GM19468 (cell line): ENCODE measurements at regions not wholly inside any gene's neighbourhood (a gene's known extent, or its start where the extent isn't known, plus 50 kb on each side); places are given as distances from the start of the nearest gene placed in this dataset.

Experiments
- ATAC-seq: cut with Tn5 transposase; IDR thresholded peaks from one replicate; pipeline ENCODE4 v1.9.1; 2021; ENCODE audit warnings: mild to moderate bottlenecking, moderate library complexity, moderate number of reproducible peaks; ENCODE audit not compliant: unreplicated experiment; ENCODE audit errors: extremely low read depth

GRCh38 chr14:53696217-53696965, 260.2 kb downstream of the BMP4 start:
- ATAC-seq = no peak

DNA sequence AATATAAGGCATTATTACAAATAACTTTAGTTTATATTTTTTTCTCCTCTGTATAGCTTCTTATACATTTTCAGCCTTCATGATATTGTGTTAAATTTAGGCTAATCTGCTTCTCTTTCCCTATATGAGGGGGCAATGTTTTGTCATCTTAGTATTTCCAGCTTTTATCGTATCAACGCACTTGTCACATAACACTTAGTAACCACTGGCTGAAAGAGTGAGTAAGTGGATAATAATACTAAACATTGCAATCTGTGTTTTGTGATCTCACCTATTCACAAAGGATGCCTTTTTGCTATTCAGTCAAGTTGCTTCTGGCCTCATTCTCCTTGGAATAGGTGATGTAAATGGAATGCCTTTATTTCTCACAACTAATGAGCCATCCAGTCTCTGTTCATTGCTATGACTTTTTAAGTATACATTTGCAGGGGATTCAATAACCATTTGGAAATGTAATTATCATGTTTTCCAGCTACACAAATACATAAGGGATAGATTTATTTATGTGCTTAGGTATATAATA, 260.9 kb downstream of the BMP4 start:
- no peak for ATAC-seq

DNA sequence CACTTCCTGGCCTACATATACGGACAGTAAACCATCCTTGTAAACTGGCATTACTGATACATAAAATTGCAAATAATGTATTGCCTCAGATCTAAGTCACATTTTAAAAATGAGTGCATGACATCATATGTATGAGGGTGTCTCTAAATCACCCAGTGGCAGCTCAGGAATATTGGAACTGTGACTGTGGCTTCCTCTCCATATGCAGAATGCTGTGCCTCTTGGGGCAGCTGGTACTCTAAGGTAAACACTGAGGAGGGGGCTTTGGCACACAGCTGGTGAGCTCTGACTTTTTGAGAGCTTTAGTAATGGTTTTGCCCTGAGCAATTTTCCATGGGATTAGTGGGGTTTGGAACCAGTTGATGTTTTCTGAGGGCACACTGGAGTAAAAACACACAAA, 263.7 kb downstream of the BMP4 start:
- no peak for ATAC-seq

DNA sequence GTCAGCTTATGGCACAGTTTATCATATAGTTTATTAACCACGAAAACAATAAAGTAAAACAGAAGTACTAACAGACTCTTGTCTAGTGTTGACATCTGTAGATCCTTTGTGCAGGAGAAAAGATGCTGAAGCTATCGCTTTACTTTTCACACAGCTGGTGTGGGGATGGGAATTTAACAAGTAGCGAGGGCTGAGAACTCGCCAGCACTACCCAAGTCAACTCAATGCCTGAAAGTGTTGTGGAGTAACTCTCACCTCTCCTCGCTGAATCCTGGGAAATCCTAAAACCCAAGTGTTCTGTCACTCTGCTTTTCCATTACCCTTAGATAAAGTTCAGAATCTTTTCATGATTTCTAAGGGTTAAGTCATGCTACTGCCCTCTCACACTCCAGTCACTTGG, 264.2 kb downstream of the BMP4 start:
- ATAC-seq = no peak

DNA sequence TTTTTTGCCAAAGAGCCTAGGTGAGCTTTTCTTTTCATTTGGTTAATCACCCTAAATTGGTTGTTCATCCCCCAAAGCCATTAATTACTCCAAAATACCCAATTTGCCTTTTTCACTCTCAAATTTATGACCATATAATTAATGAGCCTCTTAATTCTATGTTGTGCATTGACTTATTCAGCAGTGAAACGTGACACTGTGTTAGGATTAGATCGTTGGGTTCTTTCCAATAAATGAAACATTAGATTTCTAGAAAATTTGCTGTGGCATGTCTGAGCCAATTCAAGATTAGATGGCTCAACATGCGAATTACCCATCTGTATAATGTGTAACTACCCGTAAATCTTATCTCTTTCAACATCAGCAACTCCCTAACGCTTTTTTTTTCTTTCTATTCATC, 273.4 kb downstream of the BMP4 start:
- no peak for ATAC-seq

GRCh38 chr14:53672526-53672925, 284.1 kb downstream of the BMP4 start:
- no peak for ATAC-seq

DNA sequence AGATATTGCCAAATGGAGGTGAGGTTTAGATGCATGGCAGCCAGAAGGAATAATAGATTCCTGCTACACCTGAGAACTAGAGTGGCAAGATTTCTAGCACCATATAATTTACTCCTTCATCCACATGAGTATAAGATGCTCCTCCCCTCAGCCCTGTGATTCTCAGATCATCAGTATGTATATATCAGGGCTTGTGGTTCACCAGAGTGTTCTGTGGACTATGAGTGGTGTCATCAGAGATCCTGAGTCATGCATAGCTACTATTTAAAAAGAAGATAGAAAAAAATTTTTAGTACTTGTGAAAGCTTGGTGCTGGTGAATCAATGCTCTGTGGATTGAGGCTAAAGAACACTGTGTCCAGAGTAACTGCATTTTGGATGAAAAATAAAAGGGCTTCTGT, 285.9 kb downstream of the BMP4 start:
- no peak for ATAC-seq

- no peak for ATAC-seq
Measured at GRCh38 chr14:53668897-53669296, 287.7 kb downstream of the BMP4 start.

GRCh38 chr14:53663709-53664108, 292.9 kb downstream of the BMP4 start:
- no peak for ATAC-seq

DNA sequence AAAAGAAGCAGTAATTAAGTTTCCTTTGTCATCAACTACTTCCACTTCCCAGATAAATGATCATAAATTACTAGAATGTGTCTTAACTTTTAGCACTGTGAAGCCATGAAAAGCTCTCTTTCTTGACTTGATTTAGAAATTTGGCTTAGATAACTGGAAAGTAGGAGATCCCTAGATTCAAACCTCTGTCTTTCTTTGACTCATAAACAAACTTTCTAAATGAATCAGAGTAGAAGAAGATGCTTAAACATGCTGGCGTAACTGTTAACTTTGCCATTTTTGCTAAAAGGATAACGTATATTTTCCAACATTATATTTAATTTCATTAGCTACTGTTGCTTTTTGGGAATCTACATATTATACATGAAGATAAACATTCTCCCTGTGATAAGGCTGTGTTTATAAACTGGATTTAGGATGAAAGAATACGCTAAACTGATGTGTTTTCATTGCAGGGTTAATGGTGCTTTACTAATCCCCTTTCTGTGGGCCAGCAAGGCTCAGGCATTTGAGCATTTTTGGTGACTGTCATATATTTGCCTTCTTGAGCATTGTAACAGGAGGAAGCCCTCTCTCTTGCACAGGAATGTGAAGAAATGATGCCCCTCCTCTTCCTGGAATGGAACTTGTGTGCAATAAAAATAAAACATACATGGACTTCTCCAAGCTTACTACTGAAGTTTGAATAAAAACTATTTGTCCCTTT, 301.4 kb downstream of the BMP4 start:
- ATAC-seq = no peak

GRCh38 chr14:53652068-53652467, 304.6 kb downstream of the BMP4 start:
- ATAC-seq = no peak

- ATAC-seq = no peak
Measured at GRCh38 chr14:53651096-53651740, 305.4 kb downstream of the BMP4 start.

GRCh38 chr14:53646925-53647324, 309.7 kb downstream of the BMP4 start:
- ATAC-seq = no peak

DNA sequence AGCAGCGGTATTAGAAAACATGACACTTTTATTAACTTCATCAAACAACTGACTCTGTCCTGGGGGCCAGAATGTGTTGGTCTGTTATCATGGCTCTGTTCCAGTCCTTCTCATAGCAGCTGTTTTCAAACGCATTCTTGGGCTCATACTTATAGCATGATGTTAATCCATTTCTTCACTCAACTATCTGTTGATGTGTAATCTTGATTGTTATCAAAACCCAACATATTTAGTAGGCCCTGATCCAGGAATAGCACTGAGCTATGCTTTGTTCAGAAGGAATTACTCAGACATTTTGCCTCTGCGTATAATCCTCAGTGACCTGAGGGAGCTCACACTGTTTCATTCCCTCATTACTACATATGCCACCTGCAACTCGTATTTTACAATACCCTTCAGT, 315.9 kb downstream of the BMP4 start:
- no peak for ATAC-seq

DNA sequence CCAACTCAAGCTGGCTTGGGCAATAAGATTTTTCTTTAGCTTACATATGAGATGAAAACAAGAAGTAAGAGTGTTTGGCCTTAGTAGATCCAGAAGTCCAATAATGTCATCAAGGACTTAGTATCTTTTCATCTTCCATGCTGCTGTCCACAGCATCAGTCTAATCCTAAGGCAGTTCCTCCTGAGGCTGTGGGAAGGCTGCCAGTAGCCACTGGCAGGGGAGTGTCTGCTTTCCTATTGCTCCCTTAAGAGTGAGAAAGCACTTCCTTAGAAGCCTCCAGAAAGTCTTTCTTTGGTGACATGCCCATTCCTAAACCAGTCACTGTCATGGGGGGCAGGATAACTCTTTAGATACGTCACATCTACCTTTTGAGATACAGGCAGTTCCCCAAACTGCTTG, 317.7 kb downstream of the BMP4 start:
- no peak for ATAC-seq

GRCh38 chr14:53634793-53635192, 321.8 kb downstream of the BMP4 start:
- ATAC-seq = no peak

- ATAC-seq = no peak
Measured at GRCh38 chr14:53630336-53630735, 326.3 kb downstream of the BMP4 start.

GRCh38 chr14:53628732-53629430, 327.7 kb downstream of the BMP4 start:
- ATAC-seq = no peak

GRCh38 chr14:53628261-53628660, 328.4 kb downstream of the BMP4 start:
- ATAC-seq = no peak

- ATAC-seq = no peak
Measured at GRCh38 chr14:53626761-53627160, 329.9 kb downstream of the BMP4 start.

- no peak for ATAC-seq
Measured at GRCh38 chr14:53622447-53622846, 334.2 kb downstream of the BMP4 start.
